GM06990 (cell line): ENCODE measurements at regions not wholly inside any gene's neighbourhood (a gene's known extent, or its start where the extent isn't known, plus 50 kb on each side); places are given as distances from the start of the nearest gene placed in this dataset.
"Not testable (repeated sequence)": the region's sequence is repeated elsewhere in the genome, so short reads cannot be mapped to it uniquely, and the experiment has no call there.

Experiments
- DNase-seq: peaks from one replicate; pipeline ENCODE4 v3.0.0-alpha.2; 2011; ENCODE audit not compliant: insufficient read length; ENCODE audit errors: extremely low read depth
- H3K27me3 ChIP-seq: replicated peaks from 2 replicates; pipeline ENCODE4 v1.6.0; 2011; ENCODE audit warnings: low read length; ENCODE audit not compliant: control insufficient read depth, insufficient read depth
- H3K36me3 ChIP-seq: 2 replicates; pipeline ENCODE4 v1.5.1; 2011; ENCODE audit warnings: low read length; ENCODE audit not compliant: control insufficient read depth, insufficient read depth
- H3K4me3 ChIP-seq: replicated peaks from 2 replicates; pipeline ENCODE4 v1.5.1; 2011; ENCODE audit warnings: low read depth, mild to moderate bottlenecking, control low read depth, low read length

DNA sequence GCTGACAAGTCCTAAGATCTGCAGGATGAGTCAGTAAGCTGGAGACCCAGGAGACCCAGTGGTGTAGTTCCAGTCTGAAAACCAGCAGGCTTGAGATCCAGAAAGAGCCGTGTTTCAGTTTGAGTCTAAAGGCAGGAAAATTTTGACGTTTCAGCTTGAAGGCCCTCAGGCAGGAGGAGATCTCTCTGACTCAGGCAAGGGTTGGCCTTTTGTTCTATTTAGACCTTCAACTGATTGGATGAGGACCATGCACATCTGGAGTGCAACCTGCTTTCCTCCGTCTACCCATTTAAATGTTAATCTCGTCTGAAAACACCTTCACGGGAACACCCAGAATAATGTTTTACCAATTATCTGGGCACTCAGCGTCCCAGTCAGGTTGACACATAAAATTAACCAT is 69.5 kb downstream of the NPIPA7 start:
- not testable (repeated sequence) for H3K36me3 ChIP-seq, H3K27me3 ChIP-seq, H3K4me3 ChIP-seq, DNase-seq

DNA sequence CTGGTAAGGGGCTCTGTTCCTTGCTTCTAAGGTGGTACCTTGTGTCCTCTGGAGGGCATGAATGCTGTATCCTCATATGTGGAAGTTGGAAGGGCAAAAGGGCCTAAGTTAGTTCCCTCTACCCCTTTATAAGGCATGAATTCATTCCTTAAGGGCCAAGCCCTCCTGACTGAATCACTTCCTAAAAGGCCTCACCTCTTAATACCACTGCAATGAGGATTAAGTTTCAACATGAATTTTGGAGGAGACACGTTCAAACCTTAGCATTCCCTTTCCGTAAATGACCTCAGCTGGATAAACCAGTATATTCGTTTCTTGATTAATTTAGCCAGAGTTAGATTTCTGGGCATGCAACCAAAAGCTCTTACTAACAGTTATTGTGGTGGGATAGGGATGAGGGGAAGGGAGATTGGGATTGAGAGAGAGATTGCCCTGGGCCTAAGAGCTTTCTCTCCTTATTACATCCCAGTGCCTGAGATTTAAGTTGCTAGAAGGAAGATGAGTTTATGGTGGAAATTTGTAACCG is 70.8 kb downstream of the NPIPA7 start:
- not testable (repeated sequence) for H3K36me3 ChIP-seq, DNase-seq, H3K4me3 ChIP-seq, H3K27me3 ChIP-seq

DNA sequence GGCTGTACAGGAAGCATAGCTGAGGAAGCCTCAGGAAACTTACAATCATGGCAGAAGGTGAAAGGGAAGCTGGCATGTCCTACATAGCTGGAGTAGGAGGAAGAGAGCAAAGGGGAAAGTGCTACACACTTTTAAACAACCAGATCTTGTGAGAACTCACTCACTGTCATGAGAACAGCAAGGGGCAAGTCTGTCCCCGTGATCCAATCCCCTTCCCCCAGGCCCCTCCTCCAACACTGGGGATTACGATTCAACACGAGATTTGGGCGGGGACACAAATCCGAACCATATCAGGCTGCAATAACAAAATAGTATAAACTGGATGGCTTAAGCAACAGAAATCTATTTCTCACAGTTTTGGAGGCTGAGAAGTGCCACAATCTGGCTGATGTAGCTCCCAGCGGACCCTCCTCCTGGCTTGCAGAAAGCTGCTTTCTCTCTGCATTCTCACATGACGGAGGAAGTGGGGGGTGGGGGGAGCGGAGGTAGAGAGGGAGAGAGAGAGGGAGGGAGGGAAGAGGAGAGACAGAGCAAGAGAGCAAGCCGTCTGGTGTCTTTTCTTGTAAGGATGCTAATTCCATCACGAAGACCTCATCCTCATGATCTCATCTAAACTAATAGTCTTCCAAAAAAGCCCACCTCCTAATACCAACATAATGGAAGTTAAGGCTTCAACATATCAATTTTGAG is 72.9 kb downstream of the NPIPA7 start:
- not testable (repeated sequence) for DNase-seq, H3K4me3 ChIP-seq, H3K27me3 ChIP-seq, H3K36me3 ChIP-seq

DNA sequence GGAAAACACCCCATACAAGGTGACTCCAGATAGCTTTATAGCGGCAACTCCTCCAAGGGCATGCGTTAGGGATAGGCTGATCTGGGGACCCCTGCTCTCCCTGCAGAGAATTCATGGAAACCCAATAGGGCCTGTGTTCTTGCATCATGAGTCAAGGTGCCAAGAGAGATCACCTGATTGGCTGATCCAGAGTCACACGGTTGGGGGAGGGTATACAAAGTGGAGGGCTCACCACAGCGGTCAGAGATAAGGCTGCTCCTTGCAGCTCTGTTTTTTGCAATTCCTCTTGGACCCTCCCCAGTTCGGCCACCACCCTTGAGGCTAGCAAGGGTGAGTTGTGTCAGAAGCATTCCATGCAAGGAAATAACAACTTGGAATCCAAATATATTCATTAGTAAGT is 79.6 kb downstream of the NPIPA7 start:
- not testable (repeated sequence) for DNase-seq, H3K36me3 ChIP-seq, H3K27me3 ChIP-seq, H3K4me3 ChIP-seq

DNA sequence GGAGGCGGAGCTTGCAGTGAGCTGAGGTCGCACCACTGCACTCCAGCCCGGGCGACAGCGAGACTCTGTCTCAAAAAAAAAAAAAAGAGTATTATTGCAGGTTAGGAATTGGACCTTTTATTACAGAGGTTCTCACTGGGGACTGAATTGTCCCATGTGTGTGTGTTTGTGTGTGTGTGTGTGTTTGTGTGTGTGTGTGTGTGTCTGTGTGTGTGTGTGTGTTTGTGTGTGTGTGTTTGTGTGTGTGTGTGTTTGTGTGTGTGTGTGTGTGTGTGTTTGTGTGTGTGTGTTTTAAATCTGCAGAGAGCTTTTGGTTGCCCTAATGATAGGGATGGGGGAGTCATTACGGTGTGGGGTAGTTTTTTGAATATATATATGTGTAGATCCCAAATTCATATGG is 84.9 kb downstream of the NPIPA7 start:
- H3K4me3 ChIP-seq, DNase-seq, H3K36me3 ChIP-seq, H3K27me3 ChIP-seq: not testable (repeated sequence)

DNA sequence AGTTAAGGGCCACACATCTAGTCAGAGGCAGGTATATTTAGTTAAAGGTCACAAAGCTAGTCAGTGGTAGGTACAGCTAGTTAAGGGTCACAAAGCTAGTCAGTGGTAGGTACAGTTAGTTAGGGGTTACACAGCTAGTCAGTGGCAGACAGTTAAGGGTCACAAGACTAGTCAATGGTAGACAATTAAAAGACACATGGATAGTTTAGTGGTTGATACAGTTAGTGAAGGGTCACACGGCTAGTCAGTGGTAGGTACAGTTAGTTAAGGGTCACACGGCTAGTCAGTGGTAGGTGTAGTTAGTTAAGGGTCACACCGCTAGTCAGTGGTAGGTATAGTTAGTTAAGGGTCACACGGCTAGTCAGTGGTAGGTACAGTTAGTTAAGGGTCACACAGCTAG is 110.0 kb downstream of the NPIPA7 start:
- DNase-seq, H3K36me3 ChIP-seq, H3K4me3 ChIP-seq, H3K27me3 ChIP-seq: not testable (repeated sequence)

DNA sequence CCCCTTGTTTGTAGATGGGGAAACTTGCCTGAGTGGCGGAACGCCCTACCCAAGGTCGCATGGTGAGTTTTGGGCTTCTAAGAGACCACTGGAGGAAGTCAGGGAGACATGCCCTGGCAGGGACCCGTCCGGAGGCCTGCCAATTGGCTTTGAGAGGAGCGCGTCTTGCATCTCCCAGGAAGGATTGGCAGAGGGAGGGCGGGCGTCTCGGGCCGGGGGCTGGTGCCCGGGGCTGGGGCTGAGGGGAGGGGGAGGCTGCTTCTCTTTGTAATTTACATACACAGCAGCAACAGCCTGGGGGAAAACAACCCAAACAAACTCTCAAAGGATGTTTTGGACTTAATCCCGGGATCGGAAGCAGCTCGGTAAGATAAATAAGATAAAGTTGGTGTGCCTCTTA is 110.5 kb downstream of the NPIPA7 start:
- not testable (repeated sequence) for H3K36me3 ChIP-seq, DNase-seq, H3K4me3 ChIP-seq, H3K27me3 ChIP-seq

DNA sequence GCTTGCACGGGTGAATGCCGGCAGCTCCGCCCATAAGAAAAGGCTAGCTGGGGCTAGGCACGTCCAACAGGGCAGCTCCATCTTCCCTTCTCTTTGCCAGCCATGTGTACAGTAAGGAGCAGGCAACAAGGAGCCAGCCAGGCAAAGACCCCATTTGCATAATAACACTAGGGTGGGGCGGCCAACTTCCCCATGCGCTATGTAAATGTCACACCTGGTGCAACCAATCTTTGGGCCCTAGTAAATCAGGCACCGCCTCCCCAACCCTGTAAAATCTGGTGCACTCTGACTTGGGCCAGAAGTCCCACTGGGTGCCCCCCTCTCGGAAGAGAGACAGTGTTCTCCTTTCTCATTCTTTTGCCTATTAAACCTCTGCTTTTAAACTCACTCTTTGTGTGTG is 115.2 kb downstream of the NPIPA7 start:
- H3K27me3 ChIP-seq, H3K36me3 ChIP-seq: not testable (repeated sequence)

DNA sequence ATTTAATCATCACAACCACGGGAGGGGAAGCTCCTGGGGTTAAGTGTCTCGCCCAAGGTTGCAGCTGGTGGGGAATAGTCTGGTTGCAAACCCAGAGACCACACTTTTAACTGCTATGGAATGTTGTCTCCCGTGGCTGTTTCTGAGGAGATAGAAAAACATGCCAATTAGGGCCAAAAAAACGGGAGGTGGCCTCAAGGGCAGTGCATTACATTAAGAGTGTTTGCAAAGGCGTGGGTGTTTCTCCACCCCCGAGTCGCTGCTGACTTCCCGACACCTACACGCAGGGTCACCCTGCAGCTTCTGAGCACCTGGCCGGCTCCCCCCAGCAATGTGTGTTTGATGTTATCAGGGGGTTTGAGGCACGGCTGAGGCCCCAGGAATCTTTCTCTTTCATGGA is 116.1 kb downstream of the NPIPA7 start:
- DNase-seq = not testable (repeated sequence)

More for the DNA sequence above, 115.2 kb downstream of the NPIPA7 start:
- DNase-seq, H3K4me3 ChIP-seq: not testable (repeated sequence)

DNA sequence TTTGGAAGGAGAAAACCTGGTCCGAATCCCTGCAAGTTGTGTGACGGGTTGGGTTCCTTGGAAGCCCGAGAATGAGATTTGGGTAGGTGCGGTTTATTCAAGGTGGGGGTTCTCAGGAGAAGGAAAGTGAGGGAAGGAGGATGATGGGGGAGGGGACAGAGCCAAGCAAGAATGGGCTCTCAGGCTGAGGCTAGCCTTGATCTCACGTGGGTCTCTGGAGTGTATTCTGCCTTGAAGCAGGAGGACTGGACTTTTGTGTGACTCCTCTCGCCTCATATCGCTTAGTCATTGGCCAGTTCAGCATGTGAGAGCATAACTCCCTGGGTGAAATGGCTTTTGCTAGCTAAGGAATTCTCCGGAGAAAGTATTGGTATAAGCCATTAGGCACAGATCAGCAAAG is 120.9 kb downstream of the NPIPA7 start:
- not testable (repeated sequence) for H3K4me3 ChIP-seq, DNase-seq, H3K27me3 ChIP-seq, H3K36me3 ChIP-seq

More for the DNA sequence above, 116.1 kb downstream of the NPIPA7 start:
- H3K36me3 ChIP-seq, H3K27me3 ChIP-seq, H3K4me3 ChIP-seq: not testable (repeated sequence)

DNA sequence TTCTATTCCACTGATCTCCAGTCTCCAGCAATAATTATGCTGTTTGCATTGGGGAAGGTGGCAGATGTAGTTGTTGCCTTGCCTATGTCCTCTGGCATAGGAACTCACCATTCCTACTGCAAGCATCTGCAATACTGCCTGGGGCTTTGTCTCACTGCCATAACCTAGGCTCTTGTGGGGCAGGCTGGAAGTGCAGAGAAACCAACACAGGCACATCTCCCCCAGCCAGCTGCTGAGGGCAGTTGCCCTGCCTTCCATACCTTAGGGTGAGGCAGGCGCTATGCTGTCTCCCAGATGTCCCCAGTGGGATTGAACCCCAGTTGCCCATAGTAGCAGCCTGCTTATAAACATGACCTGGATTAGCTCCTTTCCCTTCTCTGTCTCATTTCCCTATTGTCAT is 128.1 kb downstream of the NPIPA7 start:
- H3K27me3 ChIP-seq, H3K4me3 ChIP-seq, DNase-seq, H3K36me3 ChIP-seq: not testable (repeated sequence)

DNA sequence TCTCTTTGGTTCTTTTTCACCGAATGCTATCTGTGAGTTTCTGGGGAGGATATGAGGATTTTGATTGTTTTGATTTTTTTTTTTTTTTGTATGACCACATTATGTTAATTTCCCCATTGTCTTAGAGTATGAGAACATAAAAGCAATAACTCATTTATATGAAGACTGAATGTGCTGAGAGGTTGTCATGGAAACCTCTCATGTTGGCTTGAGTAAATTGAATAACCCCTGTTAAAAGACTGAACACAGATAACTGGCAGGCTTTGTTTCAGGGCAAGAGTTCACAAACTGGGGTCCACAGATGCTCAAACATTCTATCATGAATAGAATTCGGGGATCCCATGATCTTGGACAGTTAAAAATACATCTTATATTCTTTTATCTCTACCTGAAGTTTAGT is 129.4 kb downstream of the NPIPA7 start:
- DNase-seq, H3K36me3 ChIP-seq, H3K27me3 ChIP-seq, H3K4me3 ChIP-seq: not testable (repeated sequence)

DNA sequence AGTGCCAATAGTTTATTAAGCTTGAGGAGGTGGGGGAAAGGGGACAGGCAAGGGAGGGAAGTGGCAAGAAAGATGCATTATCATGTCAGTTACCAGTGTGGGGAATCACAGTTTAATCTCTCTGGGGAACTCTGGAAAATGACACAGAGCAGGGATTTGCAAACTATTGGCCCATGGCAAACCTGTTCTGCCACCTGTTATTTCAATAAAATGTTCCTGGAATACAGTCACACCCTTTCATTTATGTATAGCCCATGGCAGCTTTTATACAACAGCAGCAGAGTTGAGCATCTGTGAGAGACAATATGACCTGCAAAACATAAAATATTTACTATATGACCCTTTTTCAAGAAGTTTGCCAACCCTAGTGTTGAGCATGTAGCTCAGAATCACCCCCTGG is 140.5 kb downstream of the NPIPA7 start:
- not testable (repeated sequence) for H3K27me3 ChIP-seq, H3K4me3 ChIP-seq

DNA sequence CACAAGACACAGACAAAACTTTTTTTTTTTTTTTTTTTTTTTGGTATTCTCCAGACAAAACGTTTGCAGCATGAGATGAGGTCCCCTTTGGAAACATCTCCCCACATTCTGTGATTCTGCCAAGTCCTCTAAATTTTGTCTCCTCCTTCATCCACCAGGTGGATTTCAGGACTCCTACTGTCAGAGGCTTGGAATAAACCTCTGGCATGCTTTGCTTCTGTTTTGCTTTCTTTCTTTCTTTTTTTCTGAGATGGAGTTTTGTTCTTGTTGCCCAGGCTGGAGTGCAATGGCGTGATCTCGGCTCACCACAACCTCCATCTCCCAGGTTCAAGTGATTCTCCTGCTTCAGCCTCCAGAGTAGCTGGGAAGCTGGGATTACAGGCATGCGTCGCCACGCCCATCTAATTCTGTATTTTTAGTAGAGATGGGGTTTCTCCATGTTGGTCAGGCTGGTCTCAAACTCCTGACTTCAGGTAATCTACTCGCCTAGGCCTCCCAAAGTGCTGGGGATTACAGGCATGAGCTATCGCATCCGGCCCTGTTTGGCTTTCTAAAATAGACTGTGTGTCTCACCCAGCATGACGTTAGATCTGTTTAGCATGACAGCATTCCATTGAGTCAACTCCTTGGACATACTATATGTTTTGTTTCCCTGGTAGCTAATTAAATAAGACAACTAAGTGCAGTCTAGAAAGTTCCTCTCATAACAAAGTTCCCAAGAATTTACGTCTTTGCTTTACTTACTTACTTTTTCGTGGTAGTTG is 142.5 kb downstream of the NPIPA7 start:
- not testable (repeated sequence) for H3K4me3 ChIP-seq, H3K27me3 ChIP-seq, DNase-seq, H3K36me3 ChIP-seq

More for the DNA sequence above, 140.5 kb downstream of the NPIPA7 start:
- H3K36me3 ChIP-seq, DNase-seq: not testable (repeated sequence)
